ENCODE measurements at regions not wholly inside any gene's neighbourhood (a gene's known extent, or its start where the extent isn't known, plus 50 kb on each side); places are given as distances from the start of the nearest gene placed in this dataset.

GRCh38 chr3:162285259-162285658, 788.7 kb downstream of the OTOL1 start:
- WGBS, 2 donors = 70 to 80% methylated on average over 3 of the region's 3 CpGs
- Histone ChIP-seq H3K9me3 (no peaks in the 10 kb centered on the region), H3K4me1 (no peaks in the 10 kb centered on the region), H3K36me3 (replicated peaks in 1 of 2; ENCODE audit: insufficient read depth in 1 of 2, low read depth in 2 of 2) (no peaks in the 10 kb centered on the region), H3K4me3 (no peak overlapping the region), H3K27me3 (no peaks in the 10 kb centered on the region), H3K27ac (no peak overlapping the region)
- DNase-seq (no peak), ATAC-seq (no peak)
- no peak for TF ChIP-seq CTCF (IDR thresholded peaks at IDR 0.05)
- no peak for TF ChIP-seq POLR2A (IDR thresholded peaks at IDR 0.05)
- intact Hi-C loops (cut with DNase I) = no loop called here

DNA sequence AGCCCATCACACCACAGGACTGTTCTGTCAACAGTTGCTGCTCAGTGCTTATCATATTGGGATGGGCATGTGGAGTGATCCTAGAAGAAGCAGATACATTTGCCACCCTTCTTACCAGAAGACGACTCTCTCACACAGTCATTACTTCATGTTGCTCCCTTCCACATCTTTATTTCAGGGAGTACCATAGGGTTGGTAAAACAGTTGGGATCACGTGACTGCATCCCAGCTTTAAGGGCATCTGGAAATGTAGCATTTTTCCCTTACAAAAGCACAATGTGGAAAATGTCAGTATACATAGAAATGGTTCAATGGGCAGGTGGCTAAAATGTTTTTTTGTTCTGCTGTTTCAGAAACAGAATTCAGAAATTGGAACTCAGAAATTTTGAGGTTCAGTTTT, 791.0 kb downstream of the OTOL1 start:
- Histone ChIP-seq H3K27me3 (no peaks in the 10 kb centered on the region), H3K27ac (no peak overlapping the region), H3K9me3 (no peaks in the 10 kb centered on the region), H3K36me3 (replicated peaks in 1 of 2; ENCODE audit: insufficient read depth in 1 of 2, low read depth in 2 of 2) (no peaks in the 10 kb centered on the region), H3K4me3 (no peak overlapping the region), H3K4me1 (no peaks in the 10 kb centered on the region)
- ATAC-seq = no peak
- DNase-seq = no peak
- intact Hi-C loops (cut with DNase I) = no loop called here
- WGBS, 2 donors = 42 to 50% methylated on average over 2 of the region's 2 CpGs
- TF ChIP-seq POLR2A (IDR thresholded peaks at IDR 0.05) = no peak
- TF ChIP-seq CTCF (IDR thresholded peaks at IDR 0.05) = no peak

DNA sequence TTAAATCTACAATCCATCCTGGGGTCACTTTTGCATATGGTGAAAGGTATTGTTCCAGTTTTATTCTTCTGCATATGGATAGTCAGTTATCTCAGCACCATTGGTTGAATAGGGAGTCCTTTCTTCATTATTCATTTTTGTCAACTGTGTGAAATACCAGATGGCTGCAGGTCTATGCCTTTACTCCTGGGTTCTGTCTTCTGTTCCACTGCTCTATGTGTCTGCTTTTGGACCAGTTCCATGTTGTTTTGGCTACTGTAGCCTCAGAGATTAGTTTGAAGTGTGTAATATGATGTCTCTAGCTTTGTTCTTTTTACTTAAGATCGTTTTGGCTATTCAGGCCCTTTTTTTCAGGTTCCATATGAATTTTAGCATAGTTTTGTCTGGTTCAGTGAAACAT, 795.8 kb downstream of the OTOL1 start:
- H3K4me1 ChIP-seq = no peaks in the 10 kb centered on the region
- intact Hi-C loops (cut with DNase I) = no loop called here
- H3K27ac ChIP-seq = no peak overlapping the region
- no peak for DNase-seq
- no peak for TF ChIP-seq POLR2A (IDR thresholded peaks at IDR 0.05)
- TF ChIP-seq CTCF (IDR thresholded peaks at IDR 0.05) = no peak
- H3K27me3 ChIP-seq = no peaks in the 10 kb centered on the region
- 32 to 42% methylated on average over 1 of the region's 1 CpG for WGBS, 2 donors
- H3K36me3 ChIP-seq (replicated peaks in 1 of 2; ENCODE audit: insufficient read depth in 1 of 2, low read depth in 2 of 2) = no peaks in the 10 kb centered on the region
- H3K4me3 ChIP-seq = no peak overlapping the region
- no peak for ATAC-seq
- no peaks in the 10 kb centered on the region for H3K9me3 ChIP-seq

GRCh38 chr3:162295323-162295983, 798.8 kb downstream of the OTOL1 start:
- no peaks in the 10 kb centered on the region for H3K36me3 ChIP-seq (replicated peaks in 1 of 2; ENCODE audit: insufficient read depth in 1 of 2, low read depth in 2 of 2)
- TF ChIP-seq POLR2A (IDR thresholded peaks at IDR 0.05) (no peak), CTCF (IDR thresholded peaks at IDR 0.05) (no peak)
- H3K4me1 ChIP-seq = no peaks in the 10 kb centered on the region
- DNase-seq (no peak), ATAC-seq (no peak)
- H3K9me3 ChIP-seq = no peaks in the 10 kb centered on the region
- H3K27me3 ChIP-seq = no peaks in the 10 kb centered on the region
- H3K4me3 ChIP-seq = no peak overlapping the region
- 39 to 49% methylated on average over 6 of the region's 6 CpGs for WGBS, 2 donors
- intact Hi-C loops (cut with DNase I) = no loop called here
- H3K27ac ChIP-seq = no peak overlapping the region

DNA sequence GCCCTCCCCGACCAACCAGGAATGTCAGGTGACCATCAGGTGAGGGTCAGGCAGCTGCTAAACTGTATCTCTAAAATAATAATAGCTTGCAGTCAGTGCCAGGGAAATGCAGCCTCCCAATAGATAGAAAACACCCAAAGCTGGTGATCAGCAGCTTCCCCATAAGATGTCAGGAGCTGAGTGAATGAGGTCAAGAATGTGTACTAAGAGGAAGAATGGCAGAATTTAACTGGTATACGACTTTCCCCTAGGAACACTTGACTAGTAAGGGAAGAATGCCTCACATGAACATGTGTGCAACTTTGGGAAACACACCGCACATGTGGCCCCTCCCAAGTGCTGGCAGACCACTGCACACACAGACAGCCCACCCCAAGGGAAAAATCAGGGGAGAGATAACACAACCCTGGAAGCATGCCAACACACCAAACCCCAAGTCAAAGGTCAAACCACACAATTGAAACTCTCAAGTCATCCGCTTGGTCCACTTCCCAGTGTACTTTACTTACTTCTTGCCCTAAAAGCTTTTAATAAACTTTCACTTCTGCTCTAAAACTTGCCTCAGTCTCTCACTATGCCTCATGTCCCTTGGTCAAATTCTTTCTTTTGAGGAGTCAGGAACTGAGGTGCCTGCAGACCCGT, 806.5 kb downstream of the OTOL1 start:
- H3K27me3 ChIP-seq = no peaks in the 10 kb centered on the region
- H3K9me3 ChIP-seq = no peaks in the 10 kb centered on the region
- no peak overlapping the region for H3K27ac ChIP-seq
- H3K4me1 ChIP-seq = no peaks in the 10 kb centered on the region
- 64 to 68% methylated on average over 5 of the region's 5 CpGs for WGBS, 2 donors
- H3K36me3 ChIP-seq (replicated peaks in 1 of 2; ENCODE audit: insufficient read depth in 1 of 2, low read depth in 2 of 2) = no peaks in the 10 kb centered on the region
- no peak overlapping the region for H3K4me3 ChIP-seq
- no peak for DNase-seq
- no peak for ATAC-seq
- intact Hi-C loops (cut with DNase I) = no loop called here
- no peak for TF ChIP-seq CTCF (IDR thresholded peaks at IDR 0.05)
- TF ChIP-seq POLR2A (IDR thresholded peaks at IDR 0.05) = no peak

All from body of pancreas (tissue), 4 donors.